ENCODE measurements at regions not wholly inside any gene's neighbourhood (a gene's known extent, or its start where the extent isn't known, plus 50 kb on each side); places are given as distances from the start of the nearest gene placed in this dataset.
"Not testable (repeated sequence)": the region's sequence is repeated elsewhere in the genome, so short reads cannot be mapped to it uniquely, and the experiment has no call there.

DNA sequence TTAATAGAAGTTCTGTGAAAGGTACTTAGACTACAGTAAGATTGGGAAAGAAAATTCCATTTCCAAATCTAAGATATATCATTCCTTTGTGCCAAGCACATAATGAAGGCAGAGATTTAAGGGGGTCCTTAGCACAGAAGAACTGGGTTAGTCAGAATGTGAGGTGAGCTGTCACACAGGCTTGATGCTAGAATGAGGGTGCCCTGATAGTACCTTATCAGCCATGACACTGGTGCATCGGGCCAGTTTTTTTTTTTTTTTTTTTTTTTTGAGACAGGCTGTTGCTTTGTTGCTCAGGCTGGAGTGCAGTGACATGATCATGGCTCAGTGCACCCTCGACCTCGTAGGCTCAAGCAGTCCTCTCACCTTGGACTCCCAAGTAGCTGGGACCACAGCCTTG lies 2169.6 kb upstream of the DEFB115 start:
- H3K4me1 ChIP-seq (ENCODE audit: control insufficient read depth, insufficient read depth, low read length); H3K27me3 ChIP-seq (ENCODE audit: control insufficient read depth, insufficient read depth, low read length); H3K4me3 ChIP-seq (ENCODE audit: low read length); H3K36me3 ChIP-seq (ENCODE audit: control insufficient read depth, insufficient read depth, low read length); H3K9ac ChIP-seq (ENCODE audit: low read length); H3K9me3 ChIP-seq (ENCODE audit: control insufficient read depth, low read length): not testable (repeated sequence)

DNA sequence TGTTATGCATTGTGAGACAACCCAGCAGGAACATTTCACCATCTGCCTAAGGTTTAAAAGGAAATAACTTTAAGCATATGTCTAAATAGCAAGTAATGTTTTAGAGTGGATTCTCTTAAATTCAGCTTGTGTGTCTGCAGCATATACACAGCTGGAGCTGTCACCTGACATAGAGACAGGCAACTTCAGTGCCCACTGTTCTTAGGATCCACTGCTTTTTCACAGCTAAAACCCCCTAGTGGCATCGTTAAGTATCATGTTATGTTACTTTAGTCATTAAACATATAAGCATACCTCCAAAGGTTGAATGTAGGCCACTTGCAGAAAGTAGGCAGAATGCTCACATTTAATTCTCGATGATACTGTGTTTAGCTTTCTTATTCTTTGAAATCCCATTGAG lies 2169.0 kb upstream of the DEFB115 start:
- H3K36me3 ChIP-seq (ENCODE audit: control insufficient read depth, insufficient read depth, low read length); H3K27me3 ChIP-seq (ENCODE audit: control insufficient read depth, insufficient read depth, low read length); H3K9me3 ChIP-seq (ENCODE audit: control insufficient read depth, low read length); H3K4me3 ChIP-seq (ENCODE audit: low read length); H3K9ac ChIP-seq (ENCODE audit: low read length); H3K4me1 ChIP-seq (ENCODE audit: control insufficient read depth, insufficient read depth, low read length): not testable (repeated sequence)

DNA sequence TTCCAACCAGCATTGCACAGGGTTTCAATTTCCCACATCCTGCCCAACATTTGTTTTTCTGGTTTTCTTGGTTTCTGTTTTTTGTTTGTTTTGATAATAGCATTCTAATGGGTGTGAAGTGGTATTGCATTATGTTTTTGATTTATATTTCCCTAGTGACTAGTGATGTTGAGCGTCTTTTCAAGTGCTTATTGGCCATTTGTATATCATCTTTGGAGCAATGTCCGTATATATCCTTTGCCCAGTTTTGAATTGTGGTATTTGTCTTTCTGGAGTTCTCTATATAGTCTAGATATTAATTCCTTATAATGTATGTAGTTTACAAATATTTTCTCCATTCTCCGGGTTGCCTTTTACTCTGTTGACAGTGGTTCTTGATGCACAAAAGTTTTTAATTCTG lies 2168.1 kb upstream of the DEFB115 start:
- not testable (repeated sequence) for H3K4me1 ChIP-seq (ENCODE audit: control insufficient read depth, insufficient read depth, low read length); H3K36me3 ChIP-seq (ENCODE audit: control insufficient read depth, insufficient read depth, low read length); H3K9ac ChIP-seq (ENCODE audit: low read length); H3K27me3 ChIP-seq (ENCODE audit: control insufficient read depth, insufficient read depth, low read length); H3K9me3 ChIP-seq (ENCODE audit: control insufficient read depth, low read length); H3K4me3 ChIP-seq (ENCODE audit: low read length)

DNA sequence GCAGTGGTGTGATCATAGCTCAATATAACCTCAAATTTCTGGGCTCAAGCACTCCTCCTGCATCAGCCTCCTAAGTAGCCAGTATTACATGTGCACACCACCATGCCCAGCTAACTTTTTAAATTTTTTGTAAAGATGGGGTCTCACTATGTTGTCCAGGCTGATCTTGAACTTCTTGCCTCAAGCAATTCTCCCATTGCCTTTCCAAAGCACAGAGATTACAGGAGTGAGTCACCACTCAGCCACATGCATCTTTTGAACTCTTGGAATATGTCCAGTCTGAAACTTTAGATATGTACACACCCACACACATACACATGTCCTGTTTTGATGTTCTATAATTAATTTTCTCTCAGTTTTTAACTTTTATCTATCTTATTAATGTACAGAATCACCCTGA lies 2163.5 kb upstream of the DEFB115 start:
- H3K36me3 ChIP-seq (ENCODE audit: control insufficient read depth, insufficient read depth, low read length); H3K9me3 ChIP-seq (ENCODE audit: control insufficient read depth, low read length); H3K4me1 ChIP-seq (ENCODE audit: control insufficient read depth, insufficient read depth, low read length); H3K4me3 ChIP-seq (ENCODE audit: low read length); H3K9ac ChIP-seq (ENCODE audit: low read length); H3K27me3 ChIP-seq (ENCODE audit: control insufficient read depth, insufficient read depth, low read length): not testable (repeated sequence)

DNA sequence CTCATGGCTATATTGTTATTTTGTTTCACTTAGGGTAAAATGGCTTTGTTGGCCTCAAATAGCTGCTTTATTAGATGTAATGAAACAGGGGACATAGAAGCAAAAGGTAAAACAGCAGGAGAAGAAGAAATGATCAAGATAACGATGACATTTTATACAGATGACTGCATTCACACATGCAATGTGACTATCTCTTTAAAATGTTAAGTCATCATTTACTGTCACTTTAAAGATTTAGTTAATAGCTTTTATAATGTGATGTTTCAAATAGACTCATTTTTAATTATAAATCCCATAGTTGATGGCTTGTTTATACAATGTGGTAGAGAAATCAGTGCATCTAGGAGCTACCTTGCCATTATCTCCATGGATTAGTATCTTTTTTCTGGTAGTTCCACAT lies 2160.8 kb upstream of the DEFB115 start:
- not testable (repeated sequence) for H3K9ac ChIP-seq (ENCODE audit: low read length); H3K4me1 ChIP-seq (ENCODE audit: control insufficient read depth, insufficient read depth, low read length); H3K36me3 ChIP-seq (ENCODE audit: control insufficient read depth, insufficient read depth, low read length); H3K9me3 ChIP-seq (ENCODE audit: control insufficient read depth, low read length); H3K4me3 ChIP-seq (ENCODE audit: low read length); H3K27me3 ChIP-seq (ENCODE audit: control insufficient read depth, insufficient read depth, low read length)

DNA sequence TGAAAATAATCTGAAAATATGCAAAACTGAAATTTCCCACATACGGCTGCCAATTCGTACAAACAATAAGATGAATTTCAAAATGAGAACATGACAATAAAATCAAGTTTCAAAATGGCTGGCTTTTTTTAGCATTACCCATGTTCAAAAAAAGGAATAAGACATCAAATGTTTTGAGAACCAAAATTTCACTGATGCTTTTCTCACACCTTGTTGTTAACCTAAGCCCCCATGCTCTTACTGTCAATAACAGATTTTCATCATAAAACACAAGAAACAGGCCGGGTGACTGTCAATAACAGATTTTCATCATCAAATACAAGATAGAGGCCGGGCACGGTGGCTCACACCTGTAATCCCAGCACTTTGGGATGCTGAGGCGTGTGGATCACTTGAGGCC lies 2149.6 kb upstream of the DEFB115 start:
- H3K36me3 ChIP-seq (ENCODE audit: control insufficient read depth, insufficient read depth, low read length); H3K9ac ChIP-seq (ENCODE audit: low read length); H3K27me3 ChIP-seq (ENCODE audit: control insufficient read depth, insufficient read depth, low read length); H3K4me1 ChIP-seq (ENCODE audit: control insufficient read depth, insufficient read depth, low read length); H3K4me3 ChIP-seq (ENCODE audit: low read length); H3K9me3 ChIP-seq (ENCODE audit: control insufficient read depth, low read length): not testable (repeated sequence)

DNA sequence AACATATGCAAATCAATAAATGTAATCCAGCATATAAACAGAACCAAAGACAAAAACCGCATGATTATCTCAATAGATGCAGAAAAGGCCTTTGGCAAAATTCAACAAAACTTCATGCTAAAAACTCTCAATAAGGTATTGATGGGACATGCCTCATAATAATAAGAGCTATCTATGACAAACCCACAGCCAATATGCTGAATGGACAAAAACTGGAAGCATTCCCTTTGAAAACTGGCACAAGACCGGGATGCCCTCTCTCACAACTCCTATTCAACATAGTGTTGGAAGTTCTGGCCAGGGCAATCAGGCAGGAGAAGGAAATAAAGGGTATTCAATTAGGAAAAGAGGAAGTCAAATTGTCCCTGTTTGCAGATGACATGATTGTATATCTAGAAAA lies 2148.1 kb upstream of the DEFB115 start:
- H3K9me3 ChIP-seq (ENCODE audit: control insufficient read depth, low read length); H3K27me3 ChIP-seq (ENCODE audit: control insufficient read depth, insufficient read depth, low read length); H3K9ac ChIP-seq (ENCODE audit: low read length); H3K4me3 ChIP-seq (ENCODE audit: low read length); H3K4me1 ChIP-seq (ENCODE audit: control insufficient read depth, insufficient read depth, low read length); H3K36me3 ChIP-seq (ENCODE audit: control insufficient read depth, insufficient read depth, low read length): not testable (repeated sequence)

DNA sequence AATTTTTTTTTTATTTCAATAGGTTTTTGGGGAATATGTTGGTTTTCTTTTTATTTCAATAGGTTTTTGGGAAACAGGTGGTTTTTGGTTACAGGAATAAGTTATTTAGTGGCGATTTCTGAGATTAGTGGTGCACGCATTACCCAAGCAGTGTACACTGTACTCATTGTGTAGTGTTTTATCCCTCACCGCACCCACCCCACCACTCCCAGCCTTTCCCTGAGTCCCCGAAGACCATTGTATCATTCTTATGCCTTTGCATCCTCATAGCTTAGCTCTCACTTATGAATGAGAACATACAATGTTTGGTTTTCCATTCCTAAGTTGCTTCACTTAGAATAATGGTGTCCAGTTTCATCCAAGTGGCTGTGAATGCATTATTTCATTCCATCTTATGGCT lies 2142.4 kb upstream of the DEFB115 start:
- H3K4me3 ChIP-seq (ENCODE audit: low read length); H3K36me3 ChIP-seq (ENCODE audit: control insufficient read depth, insufficient read depth, low read length); H3K9me3 ChIP-seq (ENCODE audit: control insufficient read depth, low read length); H3K27me3 ChIP-seq (ENCODE audit: control insufficient read depth, insufficient read depth, low read length); H3K9ac ChIP-seq (ENCODE audit: low read length); H3K4me1 ChIP-seq (ENCODE audit: control insufficient read depth, insufficient read depth, low read length): not testable (repeated sequence)

DNA sequence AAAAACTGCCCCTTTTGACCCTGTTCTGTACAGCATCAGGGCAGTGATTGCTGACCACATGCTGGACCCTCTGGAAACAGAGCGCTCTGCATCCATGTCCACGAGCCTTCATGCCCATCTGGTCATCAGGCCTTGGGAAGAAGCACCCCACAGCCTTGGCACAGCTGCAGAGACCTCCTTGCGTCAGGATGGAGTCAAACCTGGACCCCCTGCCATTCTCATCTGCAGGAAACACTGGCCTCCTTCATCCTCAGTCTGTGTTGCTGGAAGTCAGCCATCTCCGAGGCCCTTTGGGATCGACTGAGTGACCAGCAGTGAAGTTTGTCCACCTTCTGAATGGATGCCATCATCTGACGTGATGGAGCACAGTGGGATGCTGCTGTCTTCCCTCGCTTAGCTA lies 2138.3 kb upstream of the DEFB115 start:
- no peaks in the 10 kb centered on the region for H3K36me3 ChIP-seq (ENCODE audit: control insufficient read depth, insufficient read depth, low read length)
- no peaks in the 10 kb centered on the region for H3K9me3 ChIP-seq (ENCODE audit: control insufficient read depth, low read length)
- no peaks in the 10 kb centered on the region for H3K27me3 ChIP-seq (ENCODE audit: control insufficient read depth, insufficient read depth, low read length)
- H3K4me1 ChIP-seq (ENCODE audit: control insufficient read depth, insufficient read depth, low read length): no peaks in the 10 kb centered on the region
- H3K4me3 ChIP-seq (ENCODE audit: low read length): no peak overlapping the region
- H3K9ac ChIP-seq (ENCODE audit: low read length): no peak overlapping the region

DNA sequence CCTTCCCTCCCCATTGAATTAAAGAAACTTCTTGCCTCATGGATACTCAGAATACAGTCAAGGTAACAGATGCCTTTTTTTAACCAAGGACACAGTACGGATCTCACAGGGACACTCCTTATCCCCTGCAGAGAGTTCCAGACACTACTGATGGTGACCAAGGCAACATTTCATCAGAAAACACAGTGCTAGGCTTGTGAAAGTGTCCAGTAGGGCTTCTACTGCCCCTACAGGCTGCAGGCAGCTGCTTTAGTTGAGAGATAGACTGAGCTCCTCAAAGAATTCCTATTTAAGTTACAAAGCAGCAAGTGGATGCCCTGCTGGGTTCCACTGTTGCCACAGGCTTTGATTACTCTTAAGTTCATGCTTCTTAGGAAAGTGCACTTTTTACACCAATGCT lies 2137.8 kb upstream of the DEFB115 start:
- H3K27me3 ChIP-seq (ENCODE audit: control insufficient read depth, insufficient read depth, low read length); H3K36me3 ChIP-seq (ENCODE audit: control insufficient read depth, insufficient read depth, low read length); H3K4me3 ChIP-seq (ENCODE audit: low read length); H3K9ac ChIP-seq (ENCODE audit: low read length); H3K9me3 ChIP-seq (ENCODE audit: control insufficient read depth, low read length); H3K4me1 ChIP-seq (ENCODE audit: control insufficient read depth, insufficient read depth, low read length): not testable (repeated sequence)

DNA sequence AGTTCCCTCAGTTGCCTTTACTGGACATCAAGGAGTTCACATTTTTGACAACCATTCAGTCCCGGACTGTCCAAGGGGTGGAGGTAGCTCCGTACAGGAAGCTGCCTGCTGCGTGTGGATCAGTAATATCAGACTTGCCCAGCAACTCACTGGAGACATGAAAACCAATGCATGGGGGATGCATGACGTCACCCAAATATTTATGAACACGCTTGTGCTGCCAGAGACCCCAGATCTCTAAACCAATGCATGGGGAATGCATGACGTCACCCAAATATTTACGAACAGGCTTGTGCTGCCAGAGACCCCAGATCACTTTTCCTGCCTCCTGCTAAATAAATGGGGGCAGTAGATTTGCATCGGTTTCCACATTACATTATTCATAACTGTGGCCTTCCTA lies 2137.4 kb upstream of the DEFB115 start:
- not testable (repeated sequence) for H3K4me3 ChIP-seq (ENCODE audit: low read length); H3K4me1 ChIP-seq (ENCODE audit: control insufficient read depth, insufficient read depth, low read length); H3K36me3 ChIP-seq (ENCODE audit: control insufficient read depth, insufficient read depth, low read length); H3K9ac ChIP-seq (ENCODE audit: low read length); H3K9me3 ChIP-seq (ENCODE audit: control insufficient read depth, low read length); H3K27me3 ChIP-seq (ENCODE audit: control insufficient read depth, insufficient read depth, low read length)

DNA sequence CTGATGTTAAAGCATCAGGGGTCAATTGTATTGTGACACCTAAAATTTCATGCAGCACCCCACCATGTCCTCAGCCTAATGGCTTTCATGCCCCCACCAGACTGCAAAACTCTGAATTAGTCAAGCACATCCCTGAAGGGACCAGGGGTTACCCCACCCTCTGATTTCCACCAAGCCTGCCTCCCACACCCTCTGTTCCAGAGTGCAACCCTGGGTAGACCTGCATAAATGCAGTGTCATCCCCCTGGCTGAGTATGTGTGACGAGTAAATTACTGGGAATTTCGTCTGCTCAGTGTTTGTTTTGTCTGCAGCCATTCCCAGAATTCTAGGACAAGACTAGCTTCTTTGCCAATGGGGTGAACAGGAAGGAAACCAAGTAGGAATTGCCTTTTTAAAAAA lies 2136.9 kb upstream of the DEFB115 start:
- H3K9me3 ChIP-seq (ENCODE audit: control insufficient read depth, low read length); H3K9ac ChIP-seq (ENCODE audit: low read length); H3K36me3 ChIP-seq (ENCODE audit: control insufficient read depth, insufficient read depth, low read length); H3K4me1 ChIP-seq (ENCODE audit: control insufficient read depth, insufficient read depth, low read length); H3K4me3 ChIP-seq (ENCODE audit: low read length); H3K27me3 ChIP-seq (ENCODE audit: control insufficient read depth, insufficient read depth, low read length): not testable (repeated sequence)

DNA sequence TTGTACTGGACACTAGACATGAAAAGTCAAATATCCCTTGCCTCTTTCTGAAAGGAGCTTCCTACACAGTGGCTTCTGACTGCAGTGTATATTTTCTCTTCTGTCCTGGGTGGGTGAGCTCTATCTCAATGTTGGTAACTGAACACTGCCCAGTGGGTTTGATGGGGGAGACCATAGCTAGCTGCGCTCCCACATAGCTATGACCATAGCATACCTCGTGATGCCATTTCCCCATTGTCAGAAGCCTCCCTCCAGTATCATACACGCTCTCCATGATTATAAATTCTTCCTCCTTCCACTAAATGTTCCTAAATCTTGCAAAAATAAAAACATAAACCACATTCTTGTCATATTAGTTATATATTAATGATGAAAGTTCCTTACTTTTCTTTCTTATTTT lies 2134.7 kb upstream of the DEFB115 start:
- H3K4me1 ChIP-seq (ENCODE audit: control insufficient read depth, insufficient read depth, low read length); H3K27me3 ChIP-seq (ENCODE audit: control insufficient read depth, insufficient read depth, low read length); H3K36me3 ChIP-seq (ENCODE audit: control insufficient read depth, insufficient read depth, low read length); H3K9me3 ChIP-seq (ENCODE audit: control insufficient read depth, low read length); H3K4me3 ChIP-seq (ENCODE audit: low read length); H3K9ac ChIP-seq (ENCODE audit: low read length): not testable (repeated sequence)

DNA sequence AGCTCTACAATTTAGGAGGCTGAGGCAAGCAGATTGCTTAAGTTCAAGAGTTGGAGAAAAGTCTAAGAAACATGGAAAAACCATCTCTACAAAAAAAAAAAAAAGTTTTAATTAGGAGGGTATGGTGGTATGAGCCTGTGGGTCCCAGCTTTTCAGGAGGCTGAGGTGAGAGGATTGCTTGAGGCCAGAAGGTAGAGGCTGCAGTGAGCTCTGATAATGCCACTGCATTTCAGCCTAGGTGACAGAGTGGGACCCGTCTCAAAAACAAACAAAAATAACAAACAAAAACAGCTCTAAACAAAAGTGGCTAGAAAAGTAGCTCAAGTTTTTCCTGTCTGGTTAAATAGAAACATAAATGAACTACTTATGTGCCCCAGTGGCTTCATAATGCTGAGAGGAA lies 2133.6 kb upstream of the DEFB115 start:
- Histone ChIP-seq H3K9ac (ENCODE audit: low read length) (no peak overlapping the region), H3K4me1 (ENCODE audit: control insufficient read depth, insufficient read depth, low read length) (no peaks in the 10 kb centered on the region), H3K27me3 (ENCODE audit: control insufficient read depth, insufficient read depth, low read length) (no peaks in the 10 kb centered on the region), H3K9me3 (ENCODE audit: control insufficient read depth, low read length) (no peaks in the 10 kb centered on the region), H3K36me3 (ENCODE audit: control insufficient read depth, insufficient read depth, low read length) (no peaks in the 10 kb centered on the region), H3K4me3 (ENCODE audit: low read length) (no peak overlapping the region)

Data from mucosa of stomach (tissue), 1 donor.